Osteoblast (primary cell): ENCODE measurements at regions not wholly inside any gene's neighbourhood (a gene's known extent, or its start where the extent isn't known, plus 50 kb on each side); places are given as distances from the start of the nearest gene placed in this dataset.
A peak's percentile ranks its signal among the peaks of the same experiment; 100 is the strongest.

Experiments
- DNase-seq: peaks from one replicate; pipeline ENCODE4 v3.0.0; 2011; ENCODE audit warnings: low spot score, mixed read lengths; ENCODE audit not compliant: insufficient read length; ENCODE audit errors: missing footprints
- H2AFZ ChIP-seq: 2 replicates; pipeline ENCODE4 v1.6.0; 2011; ENCODE audit warnings: mild to moderate bottlenecking, low read length
- H3K27ac ChIP-seq: 2 replicates; pipeline ENCODE4 v1.5.1; 2011; ENCODE audit warnings: mild to moderate bottlenecking, low read depth, low read length, moderate library complexity
- H3K27me3 ChIP-seq: 2 replicates; pipeline ENCODE4 v1.6.0; 2012; ENCODE audit warnings: mild to moderate bottlenecking, control low read depth, inconsistent platforms, low read length, moderate library complexity; ENCODE audit not compliant: insufficient read depth
- H3K36me3 ChIP-seq: 2 replicates; pipeline ENCODE4 v1.5.1; 2011; ENCODE audit warnings: mild to moderate bottlenecking, low read length, control low read depth, moderate library complexity; ENCODE audit not compliant: insufficient read depth
- H3K4me1 ChIP-seq: 2 replicates; pipeline ENCODE4 v1.5.1; 2011; ENCODE audit warnings: mild to moderate bottlenecking, low read length, control low read depth, moderate library complexity; ENCODE audit not compliant: insufficient read depth
- H3K4me2 ChIP-seq: 2 replicates; pipeline ENCODE4 v1.6.0; 2011; ENCODE audit warnings: mild to moderate bottlenecking, low read length; ENCODE audit not compliant: insufficient read depth
- H3K4me3 ChIP-seq: fragments of 200-600 bp; sonication (generic); 3 replicates; pipeline ENCODE4 v1.5.1; 2012; ENCODE audit warnings: mild to moderate bottlenecking, low read length, inconsistent platforms; ENCODE audit not compliant: insufficient read depth
- H3K79me2 ChIP-seq: 2 replicates; pipeline ENCODE4 v1.6.0; 2012; ENCODE audit warnings: mild to moderate bottlenecking, low read length, control low read depth, inconsistent platforms; ENCODE audit not compliant: insufficient read depth
- H3K9me3 ChIP-seq: 2 replicates; pipeline ENCODE4 v1.5.1; 2011; ENCODE audit warnings: low read depth, low read length, control low read depth
- H4K20me1 ChIP-seq: 2 replicates; pipeline ENCODE4 v1.6.0; 2012; ENCODE audit warnings: mild to moderate bottlenecking, low read length, control low read depth; ENCODE audit not compliant: insufficient read depth
- CTCF ChIP-seq: IDR thresholded peaks from 2 replicates; pipeline ENCODE4 v1.5.1; 2011; ENCODE audit warnings: mild to moderate bottlenecking, low read depth, low read length, moderate library complexity; ENCODE audit errors: extremely low read depth

GRCh38 chr9:82117026-82117811 lies 128.6 kb downstream of the SPATA31D1 start:
- no peaks in the 10 kb centered on the region for H3K4me1 ChIP-seq
- H3K9me3 ChIP-seq: no peaks in the 10 kb centered on the region
- peak; percentile 48 for DNase-seq
- no peak for TF ChIP-seq CTCF
- H4K20me1 ChIP-seq: no peaks in the 10 kb centered on the region
- no peaks in the 10 kb centered on the region for H3K79me2 ChIP-seq
- H3K4me3 ChIP-seq: no peak overlapping the region
- H3K4me2 ChIP-seq: peak overlapping the region; percentile 46
- H3K27ac ChIP-seq: no peak overlapping the region
- peak overlapping the region; percentile 79 for H2AFZ ChIP-seq
- no peaks in the 10 kb centered on the region for H3K27me3 ChIP-seq
- no peaks in the 10 kb centered on the region for H3K36me3 ChIP-seq

GRCh38 chr9:82122731-82123130 lies 134.2 kb downstream of the SPATA31D1 start:
- H3K79me2 ChIP-seq: no peaks in the 10 kb centered on the region
- no peaks in the 10 kb centered on the region for H3K9me3 ChIP-seq
- H3K4me2 ChIP-seq: no peak overlapping the region
- no peak overlapping the region for H2AFZ ChIP-seq
- no peaks in the 10 kb centered on the region for H3K36me3 ChIP-seq
- H3K4me1 ChIP-seq: peaks cover 7% of the 10 kb centered on the region
- no peak for TF ChIP-seq CTCF
- H4K20me1 ChIP-seq: no peaks in the 10 kb centered on the region
- no peak overlapping the region for H3K4me3 ChIP-seq
- no peak for DNase-seq
- H3K27ac ChIP-seq: no peak overlapping the region
- H3K27me3 ChIP-seq: no peaks in the 10 kb centered on the region

GRCh38 chr9:82124090-82124489 lies 135.5 kb downstream of the SPATA31D1 start:
- H3K27me3 ChIP-seq: no peaks in the 10 kb centered on the region

More at GRCh38 chr9:82124090-82124489, 135.5 kb downstream of the SPATA31D1 start:
- Histone ChIP-seq H2AFZ (no peak overlapping the region), H3K36me3 (no peaks in the 10 kb centered on the region), H3K79me2 (no peaks in the 10 kb centered on the region), H3K4me3 (no peak overlapping the region), H3K9me3 (no peaks in the 10 kb centered on the region), H3K4me2 (no peak overlapping the region), H3K27ac (no peak overlapping the region), H4K20me1 (no peaks in the 10 kb centered on the region), H3K4me1 (peaks cover 7% of the 10 kb centered on the region)
- peak; percentile 91 for DNase-seq
- no peak for TF ChIP-seq CTCF
